ENCODE measurements at regions not wholly inside any gene's neighbourhood (a gene's known extent, or its start where the extent isn't known, plus 50 kb on each side); places are given as distances from the start of the nearest gene placed in this dataset.

DNA sequence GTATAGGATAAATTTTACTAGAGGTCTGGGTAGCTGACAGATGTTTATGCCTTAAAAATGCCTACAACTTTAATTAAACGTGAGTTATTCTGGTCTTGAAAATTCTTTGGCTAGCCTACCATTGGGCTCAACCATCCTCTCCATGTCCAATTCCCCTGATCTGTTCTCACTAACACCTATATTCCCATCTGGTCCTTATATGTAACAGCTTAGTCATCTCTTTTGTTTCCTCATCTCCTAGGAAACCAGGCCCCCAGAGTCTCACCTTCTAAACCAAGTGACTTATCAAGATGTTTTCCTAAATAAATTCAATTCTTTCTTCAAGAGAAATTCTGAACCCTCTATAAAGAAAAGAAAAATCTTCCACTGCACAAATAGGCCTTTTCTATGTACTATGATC, 148.5 kb downstream of the TTC32 start:
- TF ChIP-seq, protein P1, sequence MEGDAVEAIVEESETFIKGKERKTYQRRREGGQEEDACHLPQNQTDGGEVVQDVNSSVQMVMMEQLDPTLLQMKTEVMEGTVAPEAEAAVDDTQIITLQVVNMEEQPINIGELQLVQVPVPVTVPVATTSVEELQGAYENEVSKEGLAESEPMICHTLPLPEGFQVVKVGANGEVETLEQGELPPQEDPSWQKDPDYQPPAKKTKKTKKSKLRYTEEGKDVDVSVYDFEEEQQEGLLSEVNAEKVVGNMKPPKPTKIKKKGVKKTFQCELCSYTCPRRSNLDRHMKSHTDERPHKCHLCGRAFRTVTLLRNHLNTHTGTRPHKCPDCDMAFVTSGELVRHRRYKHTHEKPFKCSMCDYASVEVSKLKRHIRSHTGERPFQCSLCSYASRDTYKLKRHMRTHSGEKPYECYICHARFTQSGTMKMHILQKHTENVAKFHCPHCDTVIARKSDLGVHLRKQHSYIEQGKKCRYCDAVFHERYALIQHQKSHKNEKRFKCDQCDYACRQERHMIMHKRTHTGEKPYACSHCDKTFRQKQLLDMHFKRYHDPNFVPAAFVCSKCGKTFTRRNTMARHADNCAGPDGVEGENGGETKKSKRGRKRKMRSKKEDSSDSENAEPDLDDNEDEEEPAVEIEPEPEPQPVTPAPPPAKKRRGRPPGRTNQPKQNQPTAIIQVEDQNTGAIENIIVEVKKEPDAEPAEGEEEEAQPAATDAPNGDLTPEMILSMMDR (IDR thresholded peaks at IDR 0.05 in 8 of 11, conservative IDR thresholded peaks at IDR 0.05 in 3 of 11) = no peak
- TF ChIP-seq POLR2A (IDR thresholded peaks at IDR 0.05) = no peak
